ENCODE measurements at regions not wholly inside any gene's neighbourhood (a gene's known extent, or its start where the extent isn't known, plus 50 kb on each side); places are given as distances from the start of the nearest gene placed in this dataset.

DNA sequence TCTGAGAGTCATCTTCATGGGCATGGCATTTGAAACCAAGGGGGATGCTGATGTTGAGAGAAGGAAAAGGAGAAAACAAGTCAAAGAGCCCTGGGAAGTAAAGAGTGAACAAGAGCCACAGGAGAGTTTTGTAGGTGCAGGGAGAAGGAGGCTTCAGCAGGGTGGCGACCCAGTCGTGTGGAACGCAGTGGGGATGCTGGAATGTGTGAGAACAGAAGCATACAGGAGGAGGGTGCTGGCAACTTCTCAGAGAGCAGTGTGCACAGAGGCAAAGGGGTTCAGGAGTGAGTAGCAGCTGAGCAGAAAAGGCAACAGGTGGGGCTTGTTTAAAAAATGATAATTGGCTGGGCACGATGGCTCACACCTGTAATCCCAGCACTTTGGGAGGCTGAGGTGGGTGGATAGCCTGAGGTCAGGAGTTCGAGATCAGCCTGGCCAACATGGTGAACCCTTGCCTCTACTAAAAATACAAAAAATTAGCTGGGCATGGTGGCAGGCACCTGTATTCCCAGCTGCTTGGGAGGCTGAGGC lies 75.8 kb upstream of the PLET1 start:
- no peaks in the 10 kb centered on the region for H3K36me3 ChIP-seq
- H3K4me1 ChIP-seq: peaks cover 0 to 21% (median 5%) of the 10 kb centered on the region in 3 donors
- no peak overlapping the region for H3K4me3 ChIP-seq
- WGBS, 2 donors: 83 to 91% methylated on average over 5 of the region's 5 CpGs
- H3K27ac ChIP-seq: no peak overlapping the region
- TF ChIP-seq, protein P1, sequence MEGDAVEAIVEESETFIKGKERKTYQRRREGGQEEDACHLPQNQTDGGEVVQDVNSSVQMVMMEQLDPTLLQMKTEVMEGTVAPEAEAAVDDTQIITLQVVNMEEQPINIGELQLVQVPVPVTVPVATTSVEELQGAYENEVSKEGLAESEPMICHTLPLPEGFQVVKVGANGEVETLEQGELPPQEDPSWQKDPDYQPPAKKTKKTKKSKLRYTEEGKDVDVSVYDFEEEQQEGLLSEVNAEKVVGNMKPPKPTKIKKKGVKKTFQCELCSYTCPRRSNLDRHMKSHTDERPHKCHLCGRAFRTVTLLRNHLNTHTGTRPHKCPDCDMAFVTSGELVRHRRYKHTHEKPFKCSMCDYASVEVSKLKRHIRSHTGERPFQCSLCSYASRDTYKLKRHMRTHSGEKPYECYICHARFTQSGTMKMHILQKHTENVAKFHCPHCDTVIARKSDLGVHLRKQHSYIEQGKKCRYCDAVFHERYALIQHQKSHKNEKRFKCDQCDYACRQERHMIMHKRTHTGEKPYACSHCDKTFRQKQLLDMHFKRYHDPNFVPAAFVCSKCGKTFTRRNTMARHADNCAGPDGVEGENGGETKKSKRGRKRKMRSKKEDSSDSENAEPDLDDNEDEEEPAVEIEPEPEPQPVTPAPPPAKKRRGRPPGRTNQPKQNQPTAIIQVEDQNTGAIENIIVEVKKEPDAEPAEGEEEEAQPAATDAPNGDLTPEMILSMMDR (IDR thresholded peaks at IDR 0.05): no peak
- TF ChIP-seq POLR2A (IDR thresholded peaks at IDR 0.05): no peak
- intact Hi-C loops (cut with DNase I): loop anchor here (5.0 kb wide), 1 partner anchor 221 kb away; no protein-coding TSS in a partner anchor
- no peaks in the 10 kb centered on the region for H3K27me3 ChIP-seq
- DNase-seq: no peak
- H3K9me3 ChIP-seq: no peaks in the 10 kb centered on the region

DNA sequence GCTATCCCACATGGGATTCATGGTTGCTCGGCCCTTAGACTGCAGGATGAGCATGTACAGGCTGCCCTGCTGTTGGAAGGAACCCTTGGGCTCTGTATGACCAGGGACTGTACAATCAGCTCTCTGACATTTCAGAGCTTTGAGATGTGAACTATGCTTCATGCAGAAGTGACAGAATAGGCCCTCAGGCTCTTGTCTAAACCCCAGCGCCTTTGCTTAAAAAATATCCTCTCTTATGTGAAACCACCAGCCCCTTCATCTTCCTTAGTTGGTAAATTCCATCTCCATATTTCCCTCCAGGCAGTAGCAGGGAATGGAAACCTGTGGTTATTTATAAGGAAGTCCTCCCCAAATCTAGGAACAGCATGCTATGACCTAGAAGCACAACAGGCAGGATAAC lies 78.9 kb upstream of the PLET1 start:
- Histone ChIP-seq H3K4me1 (peaks cover 0 to 17% (median 0%) of the 10 kb centered on the region in 3 donors), H3K4me3 (no peak overlapping the region), H3K36me3 (no peaks in the 10 kb centered on the region), H3K27me3 (no peaks in the 10 kb centered on the region), H3K9me3 (no peaks in the 10 kb centered on the region), H3K27ac (no peak overlapping the region)
- no peak for TF ChIP-seq POLR2A (IDR thresholded peaks at IDR 0.05)
- TF ChIP-seq, protein P1 (IDR thresholded peaks at IDR 0.05): no peak
- DNase-seq: no peak
- WGBS, 2 donors: 29 to 45% methylated on average over 2 of the region's 2 CpGs
- intact Hi-C loops (cut with DNase I): loop anchor here (5.0 kb wide), 1 partner anchor 218 kb away; no protein-coding TSS in a partner anchor

DNA sequence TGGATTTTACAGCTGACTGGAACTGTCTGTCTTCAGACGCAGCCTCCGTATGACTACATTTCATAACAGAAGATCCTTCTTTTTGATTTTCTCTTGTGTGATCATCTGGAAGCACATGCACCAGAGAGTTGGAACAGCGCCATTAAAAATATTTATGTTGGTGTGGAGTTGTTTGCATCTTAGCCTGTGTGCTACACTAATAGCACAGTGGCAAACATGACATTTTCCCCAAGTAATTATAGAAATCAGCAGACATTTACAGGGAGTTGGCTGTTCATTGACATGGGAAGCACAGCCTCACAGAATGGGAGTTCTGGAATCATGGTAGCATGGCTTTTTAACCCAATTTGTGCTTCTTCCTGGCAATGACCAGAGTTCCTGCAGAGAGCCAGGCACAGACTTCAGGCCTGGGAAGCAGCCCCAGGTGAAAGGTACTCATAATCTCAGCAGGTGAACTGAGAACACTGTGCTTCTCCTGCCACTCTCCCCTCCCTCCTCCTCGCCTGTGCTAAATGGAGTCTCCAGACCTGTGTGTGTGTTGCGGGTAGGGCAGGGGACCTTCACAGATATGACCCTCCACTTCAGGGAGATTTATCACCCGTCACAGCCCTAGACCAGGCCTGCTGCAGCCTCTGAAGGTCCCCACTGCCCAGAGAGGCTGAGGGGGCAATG lies 82.8 kb upstream of the PLET1 start:
- Histone ChIP-seq H3K9me3 (no peaks in the 10 kb centered on the region), H3K4me3 (no peak overlapping the region), H3K27ac (no peak overlapping the region), H3K36me3 (no peaks in the 10 kb centered on the region), H3K4me1 (peaks cover 0 to 12% (median 0%) of the 10 kb centered on the region in 3 donors), H3K27me3 (no peaks in the 10 kb centered on the region)
- DNase-seq: no peak
- intact Hi-C loops (cut with DNase I): no loop called here
- 78 to 79% methylated on average over 5 of the region's 6 CpGs for WGBS, 2 donors
- TF ChIP-seq POLR2A (IDR thresholded peaks at IDR 0.05): no peak
- TF ChIP-seq, protein P1 (IDR thresholded peaks at IDR 0.05): no peak

DNA sequence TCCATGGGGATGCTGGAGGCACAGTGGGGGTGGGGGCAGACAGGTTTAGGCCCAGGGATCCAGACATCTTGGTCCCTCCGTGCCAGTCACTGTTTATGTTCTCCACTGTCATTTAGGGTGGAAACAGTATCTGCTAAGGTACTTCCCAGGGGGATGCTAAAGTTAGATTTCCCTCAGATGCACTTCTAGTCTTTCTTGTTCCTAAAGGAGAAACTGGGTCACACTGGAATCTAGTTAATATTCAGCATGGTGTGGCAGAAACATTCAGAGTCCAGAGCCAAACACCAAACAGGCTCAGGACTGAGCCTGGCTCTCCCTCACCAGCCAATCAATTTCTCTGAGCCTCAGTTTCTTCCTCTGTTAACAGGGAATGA lies 83.4 kb upstream of the PLET1 start:
- Histone ChIP-seq H3K9me3 (no peaks in the 10 kb centered on the region), H3K4me3 (no peak overlapping the region), H3K36me3 (no peaks in the 10 kb centered on the region), H3K27ac (no peak overlapping the region), H3K27me3 (no peaks in the 10 kb centered on the region), H3K4me1 (peaks cover 0 to 8% (median 0%) of the 10 kb centered on the region in 3 donors)
- 83 to 89% methylated on average over 1 of the region's 1 CpG for WGBS, 2 donors
- DNase-seq: no peak
- intact Hi-C loops (cut with DNase I): no loop called here
- TF ChIP-seq, protein P1 (IDR thresholded peaks at IDR 0.05): no peak
- no peak for TF ChIP-seq POLR2A (IDR thresholded peaks at IDR 0.05)

DNA sequence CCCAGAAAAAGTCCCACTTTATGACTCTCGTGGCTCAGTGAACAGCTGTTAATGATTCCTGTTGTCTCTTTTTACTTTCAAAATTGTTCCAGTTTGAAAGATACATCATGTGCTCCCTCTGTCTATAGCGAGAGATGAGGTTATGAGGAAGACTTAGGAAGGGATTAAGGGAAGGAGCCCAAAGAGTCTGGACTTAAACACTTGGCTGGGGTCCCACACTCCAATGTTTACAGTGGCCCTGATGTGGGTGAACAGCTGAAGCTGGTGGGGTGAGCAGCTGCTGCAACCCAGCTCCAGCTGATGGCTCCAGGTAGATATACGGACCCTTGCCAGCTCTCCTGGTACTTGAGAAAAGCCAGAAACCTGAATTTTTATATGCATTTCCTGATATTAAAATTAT lies 84.5 kb upstream of the PLET1 start:
- no peak for DNase-seq
- H3K27ac ChIP-seq: no peak overlapping the region
- H3K9me3 ChIP-seq: no peaks in the 10 kb centered on the region
- H3K36me3 ChIP-seq: no peaks in the 10 kb centered on the region
- H3K4me3 ChIP-seq: no peak overlapping the region
- intact Hi-C loops (cut with DNase I): no loop called here
- no peaks in the 10 kb centered on the region for H3K27me3 ChIP-seq
- TF ChIP-seq, protein P1 (IDR thresholded peaks at IDR 0.05): no peak
- no peak for TF ChIP-seq POLR2A (IDR thresholded peaks at IDR 0.05)
- WGBS, 2 donors: 60 to 85% methylated on average over 3 of the region's 3 CpGs
- H3K4me1 ChIP-seq: peaks cover 0 to 8% (median 0%) of the 10 kb centered on the region in 3 donors
